Subcutaneous abdominal adipose tissue (tissue), 5 donors: ENCODE measurements at regions not wholly inside any gene's neighbourhood (a gene's known extent, or its start where the extent isn't known, plus 50 kb on each side); places are given as distances from the start of the nearest gene placed in this dataset.
"Not testable (repeated sequence)": the region's sequence is repeated elsewhere in the genome, so short reads cannot be mapped to it uniquely, and the experiment has no call there.

Experiments
- H3K27ac ChIP-seq: one replicate; pipeline ENCODE4 v1.7.0; 2013; ENCODE audit warnings: low read depth, mild to moderate bottlenecking, inconsistent platforms, low read length, moderate library complexity
- H3K27me3 ChIP-seq, 5 donors: one replicate each; pipeline ENCODE4 v1.7.0; 2013; ENCODE audit warnings: low read length in 5 of 5, inconsistent platforms in 1 of 5; ENCODE audit not compliant: control insufficient read depth in 5 of 5, insufficient read depth in 4 of 5
- H3K36me3 ChIP-seq, 5 donors: one replicate each; pipeline ENCODE4 v1.7.0; 2013; ENCODE audit warnings: low read length in 5 of 5; ENCODE audit not compliant: control insufficient read depth in 5 of 5, insufficient read depth in 5 of 5
- H3K4me1 ChIP-seq, 5 donors: one replicate each; pipeline ENCODE4 v1.7.0; 2013; ENCODE audit warnings: low read length in 5 of 5, mild to moderate bottlenecking in 3 of 5, moderate library complexity in 1 of 5; ENCODE audit not compliant: control insufficient read depth in 5 of 5, insufficient read depth in 5 of 5
- H3K4me3 ChIP-seq, 5 donors: one replicate each; pipeline ENCODE4 v1.7.0; 2013; ENCODE audit warnings: low read length in 5 of 5, low read depth in 1 of 5
- H3K9ac ChIP-seq, 5 donors: one replicate each; pipeline ENCODE4 v1.7.0; 2013; ENCODE audit warnings: low read length in 5 of 5, mild to moderate bottlenecking in 4 of 5, moderate library complexity in 3 of 5
- H3K9me3 ChIP-seq, 5 donors: one replicate each; pipeline ENCODE4 v1.7.0; 2013; ENCODE audit warnings: low read length in 5 of 5; ENCODE audit not compliant: control insufficient read depth in 5 of 5
- donor health status: healthy.
- donor health status: healthy.
- donor health status: healthy.
- donor health status: healthy.
- donor health status: healthy.

- Histone ChIP-seq H3K36me3 (no peaks in the 10 kb centered on the region), H3K9ac (no peak overlapping the region), H3K27ac (no peak overlapping the region), H3K9me3 (peaks cover 0 to 5% (median 2%) of the 10 kb centered on the region in 5 donors), H3K4me3 (no peak overlapping the region), H3K27me3 (no peaks in the 10 kb centered on the region), H3K4me1 (peaks cover 0 to 11% (median 0%) of the 10 kb centered on the region in 5 donors)
These were observed 274.0 kb upstream of the PREP start for GRCh38 chr6:105676857-105677256.

DNA sequence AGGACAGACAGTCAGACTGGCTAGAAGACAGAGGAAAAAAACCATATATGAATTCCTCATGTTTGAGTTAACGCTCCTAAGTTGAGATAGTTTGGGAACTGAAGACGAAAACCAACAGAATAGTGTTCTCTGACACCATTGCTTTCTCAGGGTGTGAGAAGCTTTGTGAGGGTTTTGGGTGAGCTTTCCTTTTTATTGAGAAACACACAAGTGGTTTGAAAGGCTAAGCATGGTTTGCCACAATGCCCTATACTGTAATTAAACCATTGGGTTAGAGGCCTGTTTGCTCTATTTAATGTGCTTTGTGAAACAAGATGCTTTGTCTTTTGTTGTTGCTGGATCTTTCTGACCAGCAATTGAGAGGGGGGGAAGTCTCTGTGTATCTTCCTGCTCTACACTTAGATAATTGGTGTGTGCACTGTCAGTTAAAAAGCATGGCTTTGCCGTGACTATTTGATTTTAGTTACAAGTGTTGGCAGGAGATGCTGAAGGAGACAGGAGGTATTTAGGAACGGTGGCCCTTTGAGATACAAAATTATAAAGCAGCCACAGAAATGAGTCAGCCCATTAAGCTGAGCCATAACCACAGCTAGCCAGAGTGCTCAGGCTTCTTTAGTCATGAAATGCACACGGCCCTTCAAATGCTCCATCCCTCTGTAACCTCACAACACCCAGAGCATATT, 273.0 kb upstream of the PREP start:
- Histone ChIP-seq H3K4me3 (no peak overlapping the region), H3K4me1 (peaks cover 0 to 11% (median 0%) of the 10 kb centered on the region in 5 donors), H3K9me3 (peaks cover 0 to 1% (median 0%) of the 10 kb centered on the region in 5 donors), H3K27ac (no peak overlapping the region), H3K9ac (no peak overlapping the region), H3K36me3 (no peaks in the 10 kb centered on the region), H3K27me3 (no peaks in the 10 kb centered on the region)

- not testable (repeated sequence) for H3K27ac ChIP-seq, H3K9ac ChIP-seq, H3K27me3 ChIP-seq, H3K36me3 ChIP-seq, H3K4me3 ChIP-seq, H3K4me1 ChIP-seq, H3K9me3 ChIP-seq
These were observed 270.1 kb upstream of the PREP start for GRCh38 chr6:105672856-105673538.

GRCh38 chr6:105669232-105669631, 266.4 kb upstream of the PREP start:
- H3K27ac ChIP-seq, result no peak overlapping the region
- no peaks in the 10 kb centered on the region for H3K27me3 ChIP-seq
- no peak overlapping the region for H3K9ac ChIP-seq
- H3K9me3 ChIP-seq, result no peaks in the 10 kb centered on the region
- no peaks in the 10 kb centered on the region for H3K4me1 ChIP-seq
- no peak overlapping the region for H3K4me3 ChIP-seq
- no peaks in the 10 kb centered on the region for H3K36me3 ChIP-seq

- no peaks in the 10 kb centered on the region for H3K27me3 ChIP-seq
- no peak overlapping the region for H3K4me3 ChIP-seq
- no peaks in the 10 kb centered on the region for H3K9me3 ChIP-seq
- H3K4me1 ChIP-seq, result peaks cover 0 to 3% (median 0%) of the 10 kb centered on the region in 5 donors
- H3K9ac ChIP-seq, result no peak overlapping the region
- no peak overlapping the region for H3K27ac ChIP-seq
- H3K36me3 ChIP-seq, result no peaks in the 10 kb centered on the region
These were observed 264.2 kb upstream of the PREP start for GRCh38 chr6:105667056-105667455.

GRCh38 chr6:105664931-105665330, 262.0 kb upstream of the PREP start:
- no peaks in the 10 kb centered on the region for H3K36me3 ChIP-seq

GRCh38 chr6:105651969-105652368, 249.1 kb upstream of the PREP start:
- no peak overlapping the region for H3K9ac ChIP-seq
- no peaks in the 10 kb centered on the region for H3K9me3 ChIP-seq
- no peaks in the 10 kb centered on the region for H3K4me1 ChIP-seq
- no peak overlapping the region for H3K27ac ChIP-seq
- no peaks in the 10 kb centered on the region for H3K36me3 ChIP-seq
- no peaks in the 10 kb centered on the region for H3K27me3 ChIP-seq
- H3K4me3 ChIP-seq, result no peak overlapping the region

More at GRCh38 chr6:105664931-105665330, 262.0 kb upstream of the PREP start:
- H3K4me3 ChIP-seq, result no peak overlapping the region
- H3K9ac ChIP-seq, result no peak overlapping the region
- no peaks in the 10 kb centered on the region for H3K9me3 ChIP-seq
- peaks cover 0 to 3% (median 0%) of the 10 kb centered on the region in 5 donors for H3K4me1 ChIP-seq
- H3K27ac ChIP-seq, result no peak overlapping the region
- H3K27me3 ChIP-seq, result no peaks in the 10 kb centered on the region

DNA sequence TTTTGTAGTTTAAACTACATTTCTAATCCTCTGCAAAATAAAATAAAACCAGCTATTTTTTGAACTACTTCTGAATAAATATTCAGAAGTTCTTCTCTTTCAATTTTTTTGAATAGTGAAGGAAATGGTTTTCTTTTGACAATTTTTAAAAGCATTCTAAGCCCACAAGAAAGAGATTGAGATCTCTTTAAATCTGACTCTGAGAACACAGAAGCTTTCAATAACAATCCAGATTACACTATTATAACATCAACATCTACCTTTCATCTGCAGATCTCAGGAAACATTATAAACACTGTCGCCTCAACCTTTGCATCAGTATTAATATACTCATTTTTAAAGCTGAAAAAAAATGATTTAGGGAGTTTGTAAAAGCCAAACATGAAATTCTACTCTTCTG, 247.5 kb upstream of the PREP start:
- no peaks in the 10 kb centered on the region for H3K27me3 ChIP-seq
- no peaks in the 10 kb centered on the region for H3K36me3 ChIP-seq
- H3K4me1 ChIP-seq, result no peaks in the 10 kb centered on the region
- H3K9ac ChIP-seq, result no peak overlapping the region
- no peak overlapping the region for H3K27ac ChIP-seq
- no peaks in the 10 kb centered on the region for H3K9me3 ChIP-seq
- H3K4me3 ChIP-seq, result no peak overlapping the region

- Histone ChIP-seq H3K4me1 (no peaks in the 10 kb centered on the region), H3K36me3 (no peaks in the 10 kb centered on the region), H3K27ac (no peak overlapping the region), H3K4me3 (no peak overlapping the region), H3K9ac (no peak overlapping the region), H3K9me3 (no peaks in the 10 kb centered on the region), H3K27me3 (no peaks in the 10 kb centered on the region)
These were observed 246.3 kb upstream of the PREP start for GRCh38 chr6:105649192-105649591.

DNA sequence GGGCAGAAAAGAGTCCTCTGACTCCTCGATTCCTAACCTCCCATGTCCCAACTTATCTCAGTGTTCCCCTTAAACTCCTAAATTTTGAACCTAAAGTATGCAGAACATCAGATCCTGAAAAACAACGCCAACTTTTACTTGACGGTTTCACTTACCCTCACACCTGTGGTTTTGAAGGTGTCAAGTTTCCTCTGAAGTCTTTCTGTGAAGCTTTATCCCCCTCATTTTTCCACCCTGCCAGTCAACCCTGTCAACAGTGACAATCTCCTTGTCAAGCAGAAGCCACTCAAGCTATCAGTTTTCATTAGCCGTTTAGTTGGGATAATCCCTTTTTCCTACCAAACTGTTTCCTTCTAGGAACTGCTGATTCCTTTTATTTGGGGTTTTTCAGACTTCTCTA, 245.4 kb upstream of the PREP start:
- no peaks in the 10 kb centered on the region for H3K36me3 ChIP-seq
- H3K4me3 ChIP-seq, result no peak overlapping the region
- H3K9ac ChIP-seq, result no peak overlapping the region
- no peaks in the 10 kb centered on the region for H3K4me1 ChIP-seq
- H3K9me3 ChIP-seq, result no peaks in the 10 kb centered on the region
- no peak overlapping the region for H3K27ac ChIP-seq
- no peaks in the 10 kb centered on the region for H3K27me3 ChIP-seq
